SK-N-SH treated with all-trans-retinoic acid at 6 μM for 48 hours (cell line): ENCODE measurements at regions not wholly inside any gene's neighbourhood (a gene's known extent, or its start where the extent isn't known, plus 50 kb on each side); places are given as distances from the start of the nearest gene placed in this dataset.

ENCODE experiments used
- ATAC-seq: fragments of 200-7000 bp; cut with Tn5 transposase; 3 replicates; pipeline ENCODE4 v1.9.1; 2020; ENCODE audit warnings: mild to moderate bottlenecking, moderate library complexity
- ARNTL ChIP-seq: fragments of 450-650 bp; formaldehyde crosslinking; IDR thresholded peaks from 2 replicates; pipeline ENCODE4 v1.5.0; 2020; ENCODE audit warnings: low read depth, mild to moderate bottlenecking, moderate library complexity, borderline replicate concordance
- BACH2 ChIP-seq: fragments of 250-450 bp; sonication (Bioruptor Pico); IDR thresholded peaks from 2 replicates; pipeline ENCODE4 v1.9.0; 2021; ENCODE audit warnings: mild to moderate bottlenecking, borderline replicate concordance
- CREB5 ChIP-seq: fragments of 250-450 bp; sonication (Bioruptor Pico); IDR thresholded peaks from 2 replicates; pipeline ENCODE4 v1.5.1; 2020; ENCODE audit warnings: low read depth, mild to moderate bottlenecking, moderate library complexity
- CSDC2 ChIP-seq: fragments of 250-450 bp; sonication (Bioruptor Pico); IDR thresholded peaks from 2 replicates; pipeline ENCODE4 v1.5.0; 2020; ENCODE audit warnings: mild to moderate bottlenecking, moderate library complexity
- CSRNP3 ChIP-seq: fragments of 250-450 bp; sonication (Bioruptor Pico); IDR thresholded peaks from 2 replicates; pipeline ENCODE4 v1.5.1; 2021; ENCODE audit warnings: mild to moderate bottlenecking, moderate library complexity
- ESRRG ChIP-seq: fragments of 250-450 bp; sonication (Bioruptor Pico); IDR thresholded peaks from 2 replicates; pipeline ENCODE4 v1.6.1; 2021; ENCODE audit warnings: mild to moderate bottlenecking
- GLIS3 ChIP-seq: fragments of 250-450 bp; sonication (Bioruptor Pico); IDR thresholded peaks from 2 replicates; pipeline ENCODE4 v1.5.0; 2020; ENCODE audit warnings: mild to moderate bottlenecking, moderate library complexity
- ISL1 ChIP-seq: fragments of 250-450 bp; sonication (Bioruptor Pico); IDR thresholded peaks from 2 replicates; pipeline ENCODE4 v2.1.2; 2022; ENCODE audit warnings: mild to moderate bottlenecking, moderate library complexity
- PATZ1 ChIP-seq: fragments of 250-450 bp; sonication (Bioruptor Pico); IDR thresholded peaks from 2 replicates; pipeline ENCODE4 v1.8.0; 2020; ENCODE audit warnings: mild to moderate bottlenecking, moderate library complexity, borderline replicate concordance
- POU6F1 ChIP-seq: fragments of 250-450 bp; sonication (Bioruptor Pico); IDR thresholded peaks from 2 replicates; pipeline ENCODE4 v1.8.0; 2021; ENCODE audit warnings: low read depth, mild to moderate bottlenecking, moderate library complexity, borderline replicate concordance
- PPARA ChIP-seq: fragments of 250-450 bp; sonication (Bioruptor Pico); IDR thresholded peaks from 2 replicates; pipeline ENCODE4 v1.5.0; 2020; ENCODE audit warnings: mild to moderate bottlenecking, borderline replicate concordance
- RARB ChIP-seq: fragments of 250-450 bp; sonication (Bioruptor Pico); IDR thresholded peaks from 2 replicates; pipeline ENCODE4 v1.8.0; 2021; ENCODE audit warnings: mild to moderate bottlenecking, moderate library complexity
- TCF4 ChIP-seq: fragments of 250-450 bp; sonication (Bioruptor Pico); IDR thresholded peaks from 2 replicates; pipeline ENCODE4 v1.8.0; 2021; ENCODE audit warnings: mild to moderate bottlenecking, moderate library complexity, borderline replicate concordance
- TOX ChIP-seq: fragments of 250-450 bp; sonication (Bioruptor Pico); IDR thresholded peaks from 2 replicates; pipeline ENCODE4 v1.8.0; 2021; ENCODE audit warnings: mild to moderate bottlenecking, moderate library complexity, borderline replicate concordance
- TSHZ2 ChIP-seq: fragments of 250-450 bp; sonication (Bioruptor Pico); IDR thresholded peaks from 2 replicates; pipeline ENCODE4 v1.5.0; 2020; ENCODE audit warnings: mild to moderate bottlenecking, moderate library complexity
- ZC3H10 ChIP-seq: fragments of 250-450 bp; sonication (Bioruptor Pico); IDR thresholded peaks from 2 replicates; pipeline ENCODE4 v1.5.1; 2021; ENCODE audit warnings: mild to moderate bottlenecking, moderate library complexity
- ZFP3 ChIP-seq: fragments of 250-450 bp; sonication (Bioruptor Pico); IDR thresholded peaks from 2 replicates; pipeline ENCODE4 v1.5.0; 2020; ENCODE audit warnings: mild to moderate bottlenecking, moderate library complexity
- ZNF70 ChIP-seq: fragments of 450-650 bp; formaldehyde crosslinking; IDR thresholded peaks from 2 replicates; pipeline ENCODE4 v1.5.0; 2020; ENCODE audit warnings: mild to moderate bottlenecking, moderate library complexity
- ZNF8 ChIP-seq: fragments of 450-650 bp; formaldehyde crosslinking; IDR thresholded peaks from 2 replicates; pipeline ENCODE4 v1.5.0; 2020; ENCODE audit warnings: mild to moderate bottlenecking, moderate library complexity

- no peak for ATAC-seq
- TF ChIP-seq ARNTL (CRISPR knock-in tag), result no peak
- no peak for TF ChIP-seq GLIS3
- TF ChIP-seq PATZ1 (CRISPR knock-in tag), result no peak
- TF ChIP-seq CSDC2, result no peak
- no peak for TF ChIP-seq RARB (CRISPR knock-in tag)
These were observed 334.1 kb downstream of the ALG10 start for GRCh38 chr12:34356233-34356987.

- TF ChIP-seq TCF4 (CRISPR knock-in tag), result no peak
- TF ChIP-seq ARNTL (CRISPR knock-in tag), result no peak
- no peak for TF ChIP-seq GLIS3
- no peak for TF ChIP-seq CREB5 (CRISPR knock-in tag)
- no peak for TF ChIP-seq ESRRG (CRISPR knock-in tag)
- ATAC-seq, result no peak
These were observed 335.5 kb downstream of the ALG10 start for GRCh38 chr12:34357791-34358190.

- TF ChIP-seq PATZ1 (CRISPR knock-in tag), result no peak
- TF ChIP-seq ZFP3 (CRISPR knock-in tag), result no peak
- no peak for TF ChIP-seq ZNF70 (CRISPR knock-in tag)
- no peak for TF ChIP-seq ESRRG (CRISPR knock-in tag)
- TF ChIP-seq POU6F1 (CRISPR knock-in tag), result no peak
- no peak for TF ChIP-seq ZNF8 (CRISPR knock-in tag)
- TF ChIP-seq GLIS3, result no peak
- TF ChIP-seq ISL1 (CRISPR knock-in tag), result no peak
- no peak for ATAC-seq
These were observed 335.9 kb downstream of the ALG10 start for GRCh38 chr12:34358198-34358597.

- no peak for ATAC-seq
- no peak for TF ChIP-seq TCF4 (CRISPR knock-in tag)
- TF ChIP-seq TOX (CRISPR knock-in tag), result no peak
- no peak for TF ChIP-seq RARB (CRISPR knock-in tag)
- no peak for TF ChIP-seq PPARA (CRISPR knock-in tag)
- no peak for TF ChIP-seq CSRNP3
- TF ChIP-seq CREB5 (CRISPR knock-in tag), result no peak
- no peak for TF ChIP-seq BACH2 (CRISPR knock-in tag)
- TF ChIP-seq ZNF70 (CRISPR knock-in tag), result no peak
- TF ChIP-seq ZC3H10, result no peak
- no peak for TF ChIP-seq ESRRG (CRISPR knock-in tag)
- no peak for TF ChIP-seq PATZ1 (CRISPR knock-in tag)
- no peak for TF ChIP-seq TSHZ2 (CRISPR knock-in tag)
- TF ChIP-seq ISL1 (CRISPR knock-in tag), result no peak
These were observed 339.5 kb downstream of the ALG10 start for GRCh38 chr12:34361721-34362316.
